ENCODE measurements at regions not wholly inside any gene's neighbourhood (a gene's known extent, or its start where the extent isn't known, plus 50 kb on each side); places are given as distances from the start of the nearest gene placed in this dataset.

- Mint-ChIP-seq H3K4me3 (no peak overlapping the region), H3K36me3 (no peaks in the 10 kb centered on the region), H3K4me1 (peaks cover 21% of the 10 kb centered on the region), H3K27me3 (ENCODE audit: low read depth) (no peaks in the 10 kb centered on the region), H3K27ac (no peak overlapping the region), H3K9me3 (peaks cover 6% of the 10 kb centered on the region)
- TF ChIP-seq CTCF (IDR thresholded peaks at IDR 0.05; ENCODE audit: unreplicated experiment): no peak
- DNase-seq (ENCODE audit: low spot score in 2 of 2, unreplicated experiment in 2 of 2): no peak
These were observed 545.8 kb upstream of the ADAMTS9 start for GRCh38 chr3:65233561-65233960.

GRCh38 chr3:65231544-65231943, 543.7 kb upstream of the ADAMTS9 start:
- H3K36me3 Mint-ChIP-seq: no peaks in the 10 kb centered on the region
- no peak for TF ChIP-seq CTCF (IDR thresholded peaks at IDR 0.05; ENCODE audit: unreplicated experiment)
- no peaks in the 10 kb centered on the region for H3K27me3 Mint-ChIP-seq (ENCODE audit: low read depth)
- H3K9me3 Mint-ChIP-seq: no peaks in the 10 kb centered on the region
- H3K4me3 Mint-ChIP-seq: no peak overlapping the region
- no peak for DNase-seq (ENCODE audit: low spot score in 2 of 2, unreplicated experiment in 2 of 2)
- no peak overlapping the region for H3K27ac Mint-ChIP-seq
- peaks cover 24% of the 10 kb centered on the region for H3K4me1 Mint-ChIP-seq

GRCh38 chr3:65230261-65231139, 542.7 kb upstream of the ADAMTS9 start:
- no peak for DNase-seq (ENCODE audit: low spot score in 2 of 2, unreplicated experiment in 2 of 2)
- Mint-ChIP-seq H3K4me3 (no peak overlapping the region), H3K9me3 (no peaks in the 10 kb centered on the region), H3K27me3 (ENCODE audit: low read depth) (no peaks in the 10 kb centered on the region), H3K4me1 (peaks cover 23% of the 10 kb centered on the region), H3K27ac (peak overlapping the region; percentile 22), H3K36me3 (no peaks in the 10 kb centered on the region)
- no peak for TF ChIP-seq CTCF (IDR thresholded peaks at IDR 0.05; ENCODE audit: unreplicated experiment)

GRCh38 chr3:65226287-65226686, 538.5 kb upstream of the ADAMTS9 start:
- H3K27me3 Mint-ChIP-seq (ENCODE audit: low read depth): no peaks in the 10 kb centered on the region
- H3K4me3 Mint-ChIP-seq: no peak overlapping the region
- no peak for TF ChIP-seq CTCF (IDR thresholded peaks at IDR 0.05; ENCODE audit: unreplicated experiment)
- H3K27ac Mint-ChIP-seq: no peak overlapping the region
- no peaks in the 10 kb centered on the region for H3K36me3 Mint-ChIP-seq
- H3K9me3 Mint-ChIP-seq: no peaks in the 10 kb centered on the region
- peaks cover 19% of the 10 kb centered on the region for H3K4me1 Mint-ChIP-seq
- no peak for DNase-seq (ENCODE audit: low spot score in 2 of 2, unreplicated experiment in 2 of 2)

- Mint-ChIP-seq H3K4me1 (no peaks in the 10 kb centered on the region), H3K4me3 (no peak overlapping the region), H3K36me3 (no peaks in the 10 kb centered on the region), H3K27ac (no peak overlapping the region), H3K27me3 (ENCODE audit: low read depth) (peaks cover 2% of the 10 kb centered on the region), H3K9me3 (no peaks in the 10 kb centered on the region)
- no peak for TF ChIP-seq CTCF (IDR thresholded peaks at IDR 0.05; ENCODE audit: unreplicated experiment)
- no peak for DNase-seq (ENCODE audit: low spot score in 2 of 2, unreplicated experiment in 2 of 2)
These were observed 522.4 kb upstream of the ADAMTS9 start for GRCh38 chr3:65210026-65210814.
